Fibroblast of mammary gland (primary cell): ENCODE measurements at regions not wholly inside any gene's neighbourhood (a gene's known extent, or its start where the extent isn't known, plus 50 kb on each side); places are given as distances from the start of the nearest gene placed in this dataset.
"Not testable (repeated sequence)": the region's sequence is repeated elsewhere in the genome, so short reads cannot be mapped to it uniquely, and the experiment has no call there.

Source experiments
- DNase-seq: peaks from one replicate; pipeline ENCODE4 v3.0.0-alpha.2; 2010; ENCODE audit warnings: low read depth
- H3K4me3 ChIP-seq: 2 replicates; pipeline ENCODE4 v1.5.1; 2011; ENCODE audit warnings: low read depth, mild to moderate bottlenecking, low read length, moderate library complexity; ENCODE audit not compliant: control insufficient read depth
- TF ChIP-seq, protein P1 (sequence below): conservative IDR thresholded peaks from 2 replicates; pipeline ENCODE4 v1.5.1; 2011; ENCODE audit warnings: low read depth, low read length, inconsistent platforms; ENCODE audit not compliant: control insufficient read depth, insufficient read depth

DNA sequence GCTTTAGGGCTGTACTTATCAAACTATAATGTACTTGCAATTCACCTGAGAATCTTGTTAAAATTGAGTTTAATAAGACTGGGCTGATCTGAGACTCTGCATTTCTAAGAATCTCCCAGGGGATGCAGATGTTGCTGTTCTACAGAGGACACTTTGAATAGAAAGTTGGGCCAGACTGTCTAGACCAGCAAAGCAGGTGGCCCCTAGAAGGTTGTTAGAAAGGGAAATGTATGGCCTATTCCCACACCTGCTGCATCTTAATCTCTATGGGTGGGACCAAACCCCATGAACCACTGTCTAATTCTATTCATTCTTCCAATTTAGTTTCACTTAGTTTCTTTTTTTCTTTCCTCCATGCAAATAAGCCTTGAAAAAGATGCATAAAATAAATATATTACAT lies 413.2 kb upstream of the TECRL start:
- TF ChIP-seq, protein P1, sequence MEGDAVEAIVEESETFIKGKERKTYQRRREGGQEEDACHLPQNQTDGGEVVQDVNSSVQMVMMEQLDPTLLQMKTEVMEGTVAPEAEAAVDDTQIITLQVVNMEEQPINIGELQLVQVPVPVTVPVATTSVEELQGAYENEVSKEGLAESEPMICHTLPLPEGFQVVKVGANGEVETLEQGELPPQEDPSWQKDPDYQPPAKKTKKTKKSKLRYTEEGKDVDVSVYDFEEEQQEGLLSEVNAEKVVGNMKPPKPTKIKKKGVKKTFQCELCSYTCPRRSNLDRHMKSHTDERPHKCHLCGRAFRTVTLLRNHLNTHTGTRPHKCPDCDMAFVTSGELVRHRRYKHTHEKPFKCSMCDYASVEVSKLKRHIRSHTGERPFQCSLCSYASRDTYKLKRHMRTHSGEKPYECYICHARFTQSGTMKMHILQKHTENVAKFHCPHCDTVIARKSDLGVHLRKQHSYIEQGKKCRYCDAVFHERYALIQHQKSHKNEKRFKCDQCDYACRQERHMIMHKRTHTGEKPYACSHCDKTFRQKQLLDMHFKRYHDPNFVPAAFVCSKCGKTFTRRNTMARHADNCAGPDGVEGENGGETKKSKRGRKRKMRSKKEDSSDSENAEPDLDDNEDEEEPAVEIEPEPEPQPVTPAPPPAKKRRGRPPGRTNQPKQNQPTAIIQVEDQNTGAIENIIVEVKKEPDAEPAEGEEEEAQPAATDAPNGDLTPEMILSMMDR, result no peak
- H3K4me3 ChIP-seq, result no peak overlapping the region
- no peak for DNase-seq

DNA sequence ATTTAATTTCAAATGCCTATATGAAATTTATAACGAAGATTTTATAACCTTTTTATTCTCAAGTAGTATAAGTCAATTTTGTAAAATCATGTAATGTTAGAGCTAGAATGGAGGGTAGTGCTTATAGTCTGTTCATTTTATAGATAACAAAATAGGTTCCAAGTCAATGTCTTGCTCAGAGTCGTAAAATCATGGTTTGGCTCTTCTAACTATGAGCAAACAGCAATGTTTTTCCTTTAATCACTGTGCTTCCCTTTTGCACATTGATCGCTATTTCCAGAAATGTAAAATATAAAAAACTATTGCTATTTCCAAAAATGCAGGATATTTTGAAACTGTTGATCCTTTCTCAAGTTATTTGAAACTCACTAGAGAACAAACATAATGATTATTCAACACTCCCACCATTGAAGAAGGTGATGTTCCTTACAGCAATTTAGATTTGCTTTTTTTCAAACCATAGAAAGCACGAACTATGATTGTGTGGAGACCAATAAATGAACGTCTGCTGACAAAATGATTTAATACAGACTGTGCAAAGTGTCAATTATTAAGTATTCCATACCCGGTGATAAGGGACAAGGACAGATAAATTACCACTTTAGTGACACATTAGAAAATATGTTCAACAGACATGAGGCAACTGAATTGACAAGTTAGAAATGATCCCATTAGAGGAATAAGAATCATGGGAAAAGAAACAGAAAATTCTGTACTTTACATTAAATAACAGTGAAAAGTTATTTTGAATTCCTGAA lies 412.1 kb upstream of the TECRL start:
- no peak for DNase-seq

DNA sequence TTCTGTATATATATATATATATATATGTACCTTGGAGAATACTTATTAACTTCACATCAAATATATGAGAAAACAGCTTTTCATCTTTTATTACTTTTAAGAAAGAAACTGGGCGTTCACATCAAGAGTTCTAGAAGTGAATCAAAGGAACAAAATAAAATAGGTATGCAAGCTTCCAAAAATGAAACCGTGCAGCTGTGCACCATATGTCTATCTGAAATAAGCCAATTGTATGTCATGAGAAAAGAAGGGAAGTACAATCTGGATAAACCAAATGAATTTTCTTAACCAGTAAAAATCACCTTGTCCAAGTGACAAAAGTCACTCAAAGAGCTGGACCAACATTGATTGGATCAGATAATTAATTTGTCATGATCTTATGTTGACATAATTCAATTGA lies 405.4 kb upstream of the TECRL start:
- H3K4me3 ChIP-seq, result no peak overlapping the region
- no peak for DNase-seq
- TF ChIP-seq, protein P1, result no peak

More for the DNA sequence above, 412.1 kb upstream of the TECRL start:
- TF ChIP-seq, protein P1, result no peak
- H3K4me3 ChIP-seq, result no peak overlapping the region

DNA sequence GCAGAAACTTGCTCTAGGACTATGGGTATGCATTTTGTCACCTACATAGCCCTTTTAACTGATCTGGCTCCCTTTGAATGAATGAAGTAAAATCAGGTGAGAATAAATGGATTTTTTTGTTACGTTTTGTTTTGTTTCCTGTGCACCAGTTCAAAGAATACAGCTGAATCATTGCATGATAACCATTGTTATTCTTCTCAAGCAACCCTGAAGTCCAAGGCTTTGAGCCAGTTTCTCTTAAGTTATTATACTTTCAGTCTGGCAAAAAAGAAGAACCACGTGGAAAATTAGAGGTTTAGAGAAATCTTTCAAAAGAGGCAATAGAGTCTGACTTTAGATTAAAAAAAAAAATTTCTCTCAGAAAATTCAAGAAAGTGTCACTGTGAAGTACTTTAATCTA lies 398.6 kb upstream of the TECRL start:
- no peak for DNase-seq
- TF ChIP-seq, protein P1, result no peak
- no peak overlapping the region for H3K4me3 ChIP-seq

DNA sequence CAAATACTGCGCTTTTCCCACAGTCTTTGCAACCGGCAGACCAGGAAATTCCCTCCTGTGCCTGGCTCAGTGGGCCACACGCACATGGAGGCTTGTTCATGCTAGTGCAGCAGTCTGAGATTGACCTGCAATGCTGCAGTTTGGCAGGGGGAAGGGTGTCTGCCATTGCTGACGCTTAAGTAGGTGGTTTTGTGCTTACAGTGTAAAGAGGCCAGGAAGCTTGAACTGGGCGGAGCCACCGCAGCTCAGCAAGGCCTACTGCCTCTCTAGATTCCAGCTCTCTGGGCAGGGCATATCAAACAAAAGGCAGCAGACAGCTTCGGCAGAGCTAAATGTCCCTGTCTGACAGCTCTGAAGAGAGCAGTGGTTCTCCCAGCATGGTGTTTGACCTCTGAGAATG lies 390.5 kb upstream of the TECRL start:
- TF ChIP-seq, protein P1, result no peak
- no peak overlapping the region for H3K4me3 ChIP-seq
- no peak for DNase-seq

DNA sequence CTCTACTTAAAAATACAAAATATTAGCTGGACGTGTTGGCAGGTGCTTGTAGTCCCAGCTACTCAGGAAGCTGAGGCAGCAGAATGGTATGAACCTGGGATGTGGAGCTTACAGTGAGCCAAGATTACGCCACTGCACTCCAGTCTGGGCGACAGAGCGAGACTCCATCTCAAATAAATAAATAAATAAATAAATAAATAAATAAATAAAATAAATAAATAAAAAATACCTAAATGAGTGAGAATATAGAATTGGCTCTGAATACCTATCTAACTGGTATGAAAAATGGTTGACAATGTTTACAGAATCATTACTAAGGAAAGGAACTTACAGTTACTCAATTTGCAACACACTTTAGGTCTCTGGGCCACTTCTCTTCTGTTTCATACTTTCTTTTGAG lies 389.6 kb upstream of the TECRL start:
- not testable (repeated sequence) for H3K4me3 ChIP-seq, DNase-seq

DNA sequence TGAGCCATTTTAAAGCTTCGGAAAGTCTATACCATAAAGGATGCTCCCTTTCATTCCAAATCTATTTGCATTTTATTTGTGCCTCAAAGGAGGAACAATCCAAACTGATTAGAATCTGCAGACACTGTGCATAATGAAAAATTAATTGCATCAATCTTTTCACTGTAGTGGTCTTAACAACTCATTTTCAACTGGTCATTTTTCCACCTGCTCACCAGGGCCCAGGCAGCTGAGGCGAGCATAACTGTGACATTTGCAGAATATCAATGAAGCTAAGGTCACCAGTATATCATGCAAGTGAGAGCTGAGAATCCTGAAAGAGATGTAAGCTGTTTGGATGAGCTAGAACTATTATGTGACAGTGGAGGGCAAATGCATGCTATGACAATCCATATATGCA lies 387.3 kb upstream of the TECRL start:
- TF ChIP-seq, protein P1, result no peak
- H3K4me3 ChIP-seq, result no peak overlapping the region
- DNase-seq, result no peak
